Heart left ventricle (tissue), 16 donors: ENCODE measurements at regions not wholly inside any gene's neighbourhood (a gene's known extent, or its start where the extent isn't known, plus 50 kb on each side); places are given as distances from the start of the nearest gene placed in this dataset.

Source experiments
- ATAC-seq, 4 donors: fragments of 200-7000 bp; cut with Tn5 transposase; one replicate each; pipeline ENCODE4 v1.9.1; 2020 to 2022; ENCODE audit warnings: moderate library complexity in 4 of 4, mild to moderate bottlenecking in 3 of 4, moderate number of reproducible peaks in 1 of 4
- DNase-seq, 5 donors: peaks; one replicate each; pipeline ENCODE4 v3.0.0-alpha.2; 2020
- H3K27ac ChIP-seq, 12 donors: fragments of 200-600 bp; sonication (generic) in 4 of 12; one replicate each; pipeline versions ENCODE4 v1.5.0 to v1.8.0; 2016 to 2022; ENCODE audit warnings: mild to moderate bottlenecking in 2 of 12
- H3K27me3 ChIP-seq, 9 donors: fragments of 200-600 bp; sonication (generic) in 2 of 9; one replicate each; pipeline versions ENCODE4 v1.5.1 to v1.8.0; 2016 to 2022; ENCODE audit warnings: mild to moderate bottlenecking in 3 of 9
- H3K36me3 ChIP-seq, 9 donors: fragments of 200-600 bp; sonication (generic) in 2 of 9; one replicate each; pipeline versions ENCODE4 v1.5.0 to v1.8.0; 2018 to 2022; ENCODE audit warnings: mild to moderate bottlenecking in 2 of 9
- H3K4me1 ChIP-seq, 12 donors: fragments of 200-600 bp; sonication (generic) in 4 of 12; one replicate each; pipeline versions ENCODE4 v1.5.0 to v1.8.0; 2016 to 2022; ENCODE audit warnings: mild to moderate bottlenecking in 3 of 12
- H3K4me3 ChIP-seq, 12 donors: fragments of 200-600 bp; sonication (generic) in 4 of 12; one replicate each; pipeline versions ENCODE4 v1.5.0 to v1.8.0; 2017 to 2022; ENCODE audit warnings: mild to moderate bottlenecking in 9 of 12, moderate library complexity in 4 of 12
- H3K9me3 ChIP-seq, 12 donors: fragments of 200-600 bp; sonication (generic) in 4 of 12; one replicate each; pipeline versions ENCODE4 v1.5.0 to v1.8.0; 2016 to 2022; ENCODE audit warnings: mild to moderate bottlenecking in 1 of 12
- POLR2A ChIP-seq, 2 donors: fragments of 450-650 bp; IDR thresholded peaks; one replicate each; pipeline ENCODE4 v1.6.1; 2017; ENCODE audit warnings: antibody characterized with exemption in 2 of 2, mild to moderate bottlenecking in 2 of 2, moderate library complexity in 2 of 2
- WGBS, 4 donors: extraction: QIAGEN DNeasy Blood & Tissue Kit in 2 of 4; methylation state at CpG; one replicate each; pipeline versions ENCODE4 v1.1.5 to v1.1.7; 2013 to 2018; 5-methylcytosine and 5-hydroxymethylcytosine counted together
- intact Hi-C, 10 donors: fragments of 100-400 bp; cut with DNase I; formaldehyde crosslinking; loops; one replicate each; pipeline versions ENCODE4 v1.11.1 to v1.14.2; 2022
- TF ChIP-seq, protein P1 (sequence below), 12 donors: fragments of 200-600 bp; sonication (generic) in 4 of 12; IDR thresholded peaks; one replicate each; pipeline versions ENCODE4 v1.5.0 to v1.8.0; 2018 to 2022; ENCODE audit warnings: antibody characterized with exemption in 12 of 12, mild to moderate bottlenecking in 5 of 12
- donor health status: ischemic (EF 13 %, LVEDD 7.1; RV severe dilation, severe dysfunction).
- donor health status: healthy with polysubstance abuse.
- donor health status: DM: no; HTN: yes; CAD: no.
- donor health status: DM: no; HTN: no; CAD: no.
- donor health status: ischemic (EF 25% LVEDD 6.9; RV normal size, moderate dysfunction).
- donor health status: ischemic (EF 25% LVEDD 5.7; RV mildly dilated, moderate dysfunction).
- donor health status: healthy.
- donor health status: DM: yes; HTN: yes; CAD: no.
- donor health status: ischemic (EF 35%, LVEDD 5.7; RV mildly dilated, moderate dysfunction).
- donor health status: nonischemic (EF 11% LVEDD 7.7; RV severe dilation, severe dysfunction).
- donor health status: DM: yes; HTN: yes; CAD: no.
- donor health status: PGD.
- donor health status: ischemic (EF 29% LVEDD 5.4; RV normal size, mild dysfunction).
- donor health status: nonischemic (EF 23%, LVEDD 6.1; RV moderate dilation, normal function).

- TF ChIP-seq POLR2A (IDR thresholded peaks at IDR 0.05) = no peak
- TF ChIP-seq, protein P1, sequence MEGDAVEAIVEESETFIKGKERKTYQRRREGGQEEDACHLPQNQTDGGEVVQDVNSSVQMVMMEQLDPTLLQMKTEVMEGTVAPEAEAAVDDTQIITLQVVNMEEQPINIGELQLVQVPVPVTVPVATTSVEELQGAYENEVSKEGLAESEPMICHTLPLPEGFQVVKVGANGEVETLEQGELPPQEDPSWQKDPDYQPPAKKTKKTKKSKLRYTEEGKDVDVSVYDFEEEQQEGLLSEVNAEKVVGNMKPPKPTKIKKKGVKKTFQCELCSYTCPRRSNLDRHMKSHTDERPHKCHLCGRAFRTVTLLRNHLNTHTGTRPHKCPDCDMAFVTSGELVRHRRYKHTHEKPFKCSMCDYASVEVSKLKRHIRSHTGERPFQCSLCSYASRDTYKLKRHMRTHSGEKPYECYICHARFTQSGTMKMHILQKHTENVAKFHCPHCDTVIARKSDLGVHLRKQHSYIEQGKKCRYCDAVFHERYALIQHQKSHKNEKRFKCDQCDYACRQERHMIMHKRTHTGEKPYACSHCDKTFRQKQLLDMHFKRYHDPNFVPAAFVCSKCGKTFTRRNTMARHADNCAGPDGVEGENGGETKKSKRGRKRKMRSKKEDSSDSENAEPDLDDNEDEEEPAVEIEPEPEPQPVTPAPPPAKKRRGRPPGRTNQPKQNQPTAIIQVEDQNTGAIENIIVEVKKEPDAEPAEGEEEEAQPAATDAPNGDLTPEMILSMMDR (IDR thresholded peaks at IDR 0.05) = no peak
- DNase-seq = no peak
- Histone ChIP-seq H3K36me3 (no peaks in the 10 kb centered on the region), H3K27ac (no peak overlapping the region), H3K9me3 (peaks cover 0 to 13% (median 0%) of the 10 kb centered on the region in 12 donors), H3K4me3 (no peak overlapping the region), H3K4me1 (no peaks in the 10 kb centered on the region), H3K27me3 (no peaks in the 10 kb centered on the region)
- 82 to 87% (median 84%) methylated on average over 7 of the region's 7 CpGs for WGBS, 4 donors
- no peak for ATAC-seq
- intact Hi-C loops = no loop called here
Measured at GRCh38 chr5:36763454-36763853, 113.1 kb upstream of the NIPBL start.

- no peaks in the 10 kb centered on the region for H3K4me1 ChIP-seq
- H3K9me3 ChIP-seq = peaks cover 0 to 13% (median 0%) of the 10 kb centered on the region in 12 donors
- H3K27me3 ChIP-seq = no peaks in the 10 kb centered on the region
- no peak for ATAC-seq
- H3K36me3 ChIP-seq = no peaks in the 10 kb centered on the region
- no peak for DNase-seq
- WGBS, 4 donors = 85 to 98% (median 92%) methylated on average over 2 of the region's 2 CpGs
- no peak overlapping the region for H3K27ac ChIP-seq
- TF ChIP-seq, protein P1 (IDR thresholded peaks at IDR 0.05) = no peak
- TF ChIP-seq POLR2A (IDR thresholded peaks at IDR 0.05) = no peak
- no peak overlapping the region for H3K4me3 ChIP-seq
- intact Hi-C loops = no loop called here
Measured at GRCh38 chr5:36765876-36766275, 110.7 kb upstream of the NIPBL start.

GRCh38 chr5:36766981-36767380 lies 109.6 kb upstream of the NIPBL start:
- no peak for TF ChIP-seq POLR2A (IDR thresholded peaks at IDR 0.05)
- TF ChIP-seq, protein P1 (IDR thresholded peaks at IDR 0.05) = no peak
- peaks cover 0 to 13% (median 0%) of the 10 kb centered on the region in 12 donors for H3K9me3 ChIP-seq
- no peaks in the 10 kb centered on the region for H3K4me1 ChIP-seq
- no peak for ATAC-seq
- 62 to 66% (median 63%) methylated on average over 1 of the region's 1 CpG for WGBS, 4 donors
- intact Hi-C loops = no loop called here
- no peaks in the 10 kb centered on the region for H3K27me3 ChIP-seq
- no peak overlapping the region for H3K27ac ChIP-seq
- DNase-seq = no peak
- H3K36me3 ChIP-seq = no peaks in the 10 kb centered on the region
- no peak overlapping the region for H3K4me3 ChIP-seq

DNA sequence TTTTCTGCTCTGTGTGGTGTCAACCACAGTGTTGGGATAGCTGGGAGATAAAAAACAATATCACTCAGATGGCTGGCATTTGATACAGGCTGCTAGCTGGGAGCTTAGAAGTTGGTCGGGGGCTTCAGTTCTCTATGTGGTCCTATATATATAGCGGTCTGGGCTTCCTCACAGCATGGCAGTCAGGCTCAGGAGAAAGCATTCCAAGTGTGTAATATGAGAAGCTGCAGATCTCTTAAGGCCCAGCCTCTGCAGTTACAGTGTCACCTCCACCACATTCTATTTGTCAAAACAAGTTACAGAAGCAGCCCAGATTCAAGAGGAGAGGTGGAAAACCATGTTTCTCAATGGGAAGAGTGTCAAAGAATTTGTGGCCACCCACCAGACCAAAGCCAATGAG lies 108.1 kb upstream of the NIPBL start:
- H3K4me3 ChIP-seq = no peak overlapping the region
- intact Hi-C loops = no loop called here
- no peaks in the 10 kb centered on the region for H3K27me3 ChIP-seq
- 67 to 78% (median 74%) methylated on average over 2 of the region's 2 CpGs for WGBS, 4 donors
- peaks cover 0 to 13% (median 0%) of the 10 kb centered on the region in 12 donors for H3K9me3 ChIP-seq
- no peak for ATAC-seq
- no peak for TF ChIP-seq POLR2A (IDR thresholded peaks at IDR 0.05)
- TF ChIP-seq, protein P1 (IDR thresholded peaks at IDR 0.05) = no peak
- H3K4me1 ChIP-seq = peaks cover 0 to 2% (median 0%) of the 10 kb centered on the region in 12 donors
- no peaks in the 10 kb centered on the region for H3K36me3 ChIP-seq
- no peak overlapping the region for H3K27ac ChIP-seq
- no peak for DNase-seq
